ENCODE measurements at regions not wholly inside any gene's neighbourhood (a gene's known extent, or its start where the extent isn't known, plus 50 kb on each side); places are given as distances from the start of the nearest gene placed in this dataset.

GRCh38 chr2:22901471-22902179, 483.4 kb upstream of the KLHL29 start:
- TF ChIP-seq, protein P1, sequence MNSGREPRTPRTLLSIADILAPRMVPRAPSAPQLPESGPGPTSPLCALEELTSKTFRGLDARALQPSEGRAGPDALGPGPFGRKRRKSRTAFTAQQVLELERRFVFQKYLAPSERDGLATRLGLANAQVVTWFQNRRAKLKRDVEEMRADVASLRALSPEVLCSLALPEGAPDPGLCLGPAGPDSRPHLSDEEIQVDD (CRISPR knock-in tag; IDR thresholded peaks at IDR 0.05; ENCODE audit: borderline replicate concordance) = no peak
- TF ChIP-seq SKIL (CRISPR knock-in tag; IDR thresholded peaks at IDR 0.05; ENCODE audit: borderline replicate concordance) (no peak), ZNF878 (CRISPR knock-in tag; IDR thresholded peaks at IDR 0.05) (no peak), NR2F1 (CRISPR knock-in tag; IDR thresholded peaks at IDR 0.05) (no peak), ZNF431 (CRISPR knock-in tag; IDR thresholded peaks at IDR 0.05; ENCODE audit: borderline replicate concordance, low read depth) (no peak), GRHL1 (CRISPR knock-in tag; conservative IDR thresholded peaks at IDR 0.05) (no peak), KDM3A (CRISPR knock-in tag; IDR thresholded peaks at IDR 0.05; ENCODE audit: low read depth) (no peak), CHD4 (IDR thresholded peaks at IDR 0.05; ENCODE audit: borderline replicate concordance, low read length) (no peak), NCOA5 (CRISPR knock-in tag; IDR thresholded peaks at IDR 0.05) (no peak), SMARCC2 (IDR thresholded peaks at IDR 0.05) (no peak), BHLHE40 (IDR thresholded peaks at IDR 0.05; ENCODE audit: low read length) (no peak), ZFP36L1 (CRISPR knock-in tag; IDR thresholded peaks at IDR 0.05) (no peak)
- TF ChIP-seq, protein P2, sequence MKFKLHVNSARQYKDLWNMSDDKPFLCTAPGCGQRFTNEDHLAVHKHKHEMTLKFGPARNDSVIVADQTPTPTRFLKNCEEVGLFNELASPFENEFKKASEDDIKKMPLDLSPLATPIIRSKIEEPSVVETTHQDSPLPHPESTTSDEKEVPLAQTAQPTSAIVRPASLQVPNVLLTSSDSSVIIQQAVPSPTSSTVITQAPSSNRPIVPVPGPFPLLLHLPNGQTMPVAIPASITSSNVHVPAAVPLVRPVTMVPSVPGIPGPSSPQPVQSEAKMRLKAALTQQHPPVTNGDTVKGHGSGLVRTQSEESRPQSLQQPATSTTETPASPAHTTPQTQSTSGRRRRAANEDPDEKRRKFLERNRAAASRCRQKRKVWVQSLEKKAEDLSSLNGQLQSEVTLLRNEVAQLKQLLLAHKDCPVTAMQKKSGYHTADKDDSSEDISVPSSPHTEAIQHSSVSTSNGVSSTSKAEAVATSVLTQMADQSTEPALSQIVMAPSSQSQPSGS (CRISPR knock-in tag; IDR thresholded peaks at IDR 0.05) = no peak
- TF ChIP-seq, protein P3, sequence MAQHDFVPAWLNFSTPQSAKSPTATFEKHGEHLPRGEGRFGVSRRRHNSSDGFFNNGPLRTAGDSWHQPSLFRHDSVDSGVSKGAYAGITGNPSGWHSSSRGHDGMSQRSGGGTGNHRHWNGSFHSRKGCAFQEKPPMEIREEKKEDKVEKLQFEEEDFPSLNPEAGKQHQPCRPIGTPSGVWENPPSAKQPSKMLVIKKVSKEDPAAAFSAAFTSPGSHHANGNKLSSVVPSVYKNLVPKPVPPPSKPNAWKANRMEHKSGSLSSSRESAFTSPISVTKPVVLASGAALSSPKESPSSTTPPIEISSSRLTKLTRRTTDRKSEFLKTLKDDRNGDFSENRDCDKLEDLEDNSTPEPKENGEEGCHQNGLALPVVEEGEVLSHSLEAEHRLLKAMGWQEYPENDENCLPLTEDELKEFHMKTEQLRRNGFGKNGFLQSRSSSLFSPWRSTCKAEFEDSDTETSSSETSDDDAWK (CRISPR knock-in tag; IDR thresholded peaks at IDR 0.05) = no peak
- TF ChIP-seq, protein P4, sequence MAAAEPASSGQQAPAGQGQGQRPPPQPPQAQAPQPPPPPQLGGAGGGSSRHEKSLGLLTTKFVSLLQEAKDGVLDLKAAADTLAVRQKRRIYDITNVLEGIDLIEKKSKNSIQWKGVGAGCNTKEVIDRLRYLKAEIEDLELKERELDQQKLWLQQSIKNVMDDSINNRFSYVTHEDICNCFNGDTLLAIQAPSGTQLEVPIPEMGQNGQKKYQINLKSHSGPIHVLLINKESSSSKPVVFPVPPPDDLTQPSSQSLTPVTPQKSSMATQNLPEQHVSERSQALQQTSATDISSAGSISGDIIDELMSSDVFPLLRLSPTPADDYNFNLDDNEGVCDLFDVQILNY (CRISPR knock-in tag; conservative IDR thresholded peaks at IDR 0.05) = no peak
- FAIRE-seq (no peak), ATAC-seq (no peak), DNase-seq (ENCODE audit: low spot score) (no peak)
- H3K4me2 ChIP-seq (ENCODE audit: low read depth, low read length) = no peak overlapping the region
- H3K36me3 ChIP-seq (replicated peaks in 1 of 2; ENCODE audit: control insufficient read depth in 1 of 2, insufficient read depth in 2 of 2, low read length in 2 of 2) = no peaks in the 10 kb centered on the region
- BruUV-seq (replicated peaks) = no TSS peak
- intact Hi-C loops (cut with micrococcal nuclease; ENCODE audit: unreplicated experiment) = loop anchor here (10.0 kb wide), 1 partner anchor 563 kb away; no protein-coding TSS in a partner anchor
- in situ Hi-C loops (cut with HindIII; ENCODE audit: extremely low pct_ligation_motif_present, low pct_unique_long_range_greater_than_20kb) = no loop called here
- no peak overlapping the region for H3K9ac ChIP-seq (ENCODE audit: insufficient read depth, low read depth, low read length)
- H3K27me3 ChIP-seq (ENCODE audit: control insufficient read depth in 1 of 2, insufficient read depth in 2 of 2, low read length in 2 of 2) = no peaks in the 10 kb centered on the region
- no peaks in the 10 kb centered on the region for H3K4me1 ChIP-seq (ENCODE audit: insufficient read depth, low read length)
- 31% methylated on average over 9 of the region's 9 CpGs for WGBS (ENCODE audit: low lambda C conversion rate)
- no peak overlapping the region for H2AFZ ChIP-seq (ENCODE audit: low read length)
- no peaks in the 10 kb centered on the region for H4K20me1 ChIP-seq (ENCODE audit: insufficient read depth, low read length)
- ChIA-PET POLR2A (no interaction called here), CTCF (ENCODE audit: low intra/inter-chr PET ratio, low total read pairs) (no interaction called here)
- H3K27ac ChIP-seq (ENCODE audit: extremely low read length, insufficient read depth, low read length) = no peak overlapping the region
- no peaks in the 10 kb centered on the region for H3K79me2 ChIP-seq (ENCODE audit: insufficient read depth, low read length)
- peaks cover 7% of the 10 kb centered on the region; the same call in 1 of the 2 replicates for H3K9me3 ChIP-seq (ENCODE audit: low read length)
- H3K4me3 ChIP-seq (replicated peaks in 1 of 3; ENCODE audit: insufficient read depth in 1 of 3, low read depth in 2 of 3, low read length in 3 of 3) = no peak overlapping the region

All from HepG2 (cell line).